GM12878 (cell line): ENCODE measurements at regions not wholly inside any gene's neighbourhood (a gene's known extent, or its start where the extent isn't known, plus 50 kb on each side); places are given as distances from the start of the nearest gene placed in this dataset.

Experiments used
- ATAC-seq: fragments of 200-7000 bp; cut with Tn5 transposase; 3 replicates; pipeline ENCODE4 v1.9.1; 2020; ENCODE audit warnings: mild to moderate bottlenecking, moderate library complexity
- BruUV-seq: library from RNA; stranded (reverse); fragments of 400-500 nt; replicated peaks from 2 replicates; lab custom pipeline; 2021; lab: Mats Ljungman, UMichigan
- CTCF ChIA-PET: fragments of 300-600 bp; sonication (Branson Sonifier 250); formaldehyde crosslinking; extraction: SDS; loops from one replicate; lab custom pipeline; 2021; ENCODE audit warnings: inconsistent platforms; lab: Yijun Ruan, JAX
- POLR2A ChIA-PET: fragments of 350-600 bp; formaldehyde crosslinking; extraction: SDS; loops from one replicate; lab custom pipeline; 2021; ENCODE audit warnings: inconsistent platforms; lab: Charles Lee
- RAD21 ChIA-PET: fragments of 300-600 bp; sonication (Branson Sonifier 250); formaldehyde crosslinking; loops from one replicate; lab custom pipeline; 2023; ENCODE audit warnings: antibody characterized with exemption; ENCODE audit not compliant: unreplicated experiment; lab: Charles Lee
- SMC1A ChIA-PET: fragments of 300-600 bp; sonication (Branson Sonifier 250); formaldehyde crosslinking; loops from one replicate; lab custom pipeline; 2023; ENCODE audit not compliant: unreplicated experiment, uncharacterized antibody; lab: Charles Lee
- DNase-seq: peaks from one replicate; pipeline ENCODE4 v3.0.0-alpha.2; 2011; ENCODE audit warnings: low read depth, low spot score
- FAIRE-seq: peaks from 3 replicates; lab custom pipeline; 2011; peaks lifted over from hg19 to GRCh38; lab: Jason Lieb, UNC
- H2AFZ ChIP-seq: 2 replicates; pipeline ENCODE4 v1.6.0; 2011; ENCODE audit warnings: low read depth, low read length, control low read depth; ENCODE audit not compliant: control insufficient read depth
- H3K27ac ChIP-seq: 2 replicates; pipeline ENCODE4 v1.5.1; 2011; ENCODE audit warnings: control low read depth; ENCODE audit not compliant: control insufficient read depth, insufficient read depth
- H3K27me3 ChIP-seq, 2 experiments: replicated peaks in 1 of 2; 2 replicates each; pipeline versions ENCODE4 v1.6.0 to v1.6.1; 2011; ENCODE audit warnings: low read length in 1 of 2; ENCODE audit not compliant: control insufficient read depth in 2 of 2, insufficient read depth in 2 of 2
- H3K36me3 ChIP-seq, 2 experiments: 2 replicates each; pipeline ENCODE4 v1.5.1; 2011; ENCODE audit warnings: low read length in 1 of 2; ENCODE audit not compliant: control insufficient read depth in 2 of 2, insufficient read depth in 2 of 2
- H3K4me1 ChIP-seq: 2 replicates; pipeline ENCODE4 v1.6.1; 2011; ENCODE audit warnings: mild to moderate bottlenecking, low read length, moderate library complexity, mixed read lengths; ENCODE audit not compliant: control insufficient read depth, insufficient read depth
- H3K4me2 ChIP-seq: 2 replicates; pipeline ENCODE4 v1.6.0; 2011; ENCODE audit warnings: control low read depth; ENCODE audit not compliant: control insufficient read depth, insufficient read depth
- H3K4me3 ChIP-seq: fragments of 200-600 bp; sonication (generic); 2 replicates; pipeline ENCODE4 v1.5.1; 2016
- H3K79me2 ChIP-seq: 2 replicates; pipeline ENCODE4 v1.6.0; 2011; ENCODE audit warnings: low read length; ENCODE audit not compliant: control insufficient read depth, insufficient read depth
- H3K9ac ChIP-seq: 2 replicates; pipeline ENCODE4 v1.8.0; 2011; ENCODE audit warnings: low read length, control low read depth, mixed read lengths; ENCODE audit not compliant: control insufficient read depth, insufficient read depth
- H3K9me3 ChIP-seq: replicated peaks from 3 replicates; pipeline ENCODE4 v1.5.1; 2011; ENCODE audit warnings: mild to moderate bottlenecking, low read length; ENCODE audit not compliant: control insufficient read depth, insufficient read depth
- H4K20me1 ChIP-seq: 2 replicates; pipeline ENCODE4 v1.6.0; 2011; ENCODE audit not compliant: control insufficient read depth, insufficient read depth
- BACH1 ChIP-seq: fragments of 450-650 bp; IDR thresholded peaks from 2 replicates; pipeline ENCODE4 v1.6.1; 2017; ENCODE audit warnings: mild to moderate bottlenecking, borderline replicate concordance
- EGR1 ChIP-seq, 2 experiments: IDR thresholded peaks; 1 replicate in 1 of 2; 2 replicates in 1 of 2; pipeline ENCODE4 v1.6.1; 2011 to 2012; ENCODE audit warnings: low read depth in 2 of 2, low read length in 2 of 2, borderline replicate concordance in 1 of 2, mild to moderate bottlenecking in 1 of 2, moderate library complexity in 1 of 2
- HDGF ChIP-seq: fragments of 450-650 bp; IDR thresholded peaks from 2 replicates; pipeline ENCODE4 v1.6.1; 2016; ENCODE audit warnings: antibody characterized with exemption
- KAT2A ChIP-seq: conservative IDR thresholded peaks from 2 replicates; pipeline ENCODE4 v1.6.1; 2011; ENCODE audit warnings: low read depth, low read length; ENCODE audit not compliant: control insufficient read depth
- LARP7 ChIP-seq: fragments of 450-650 bp; IDR thresholded peaks from 2 replicates; pipeline ENCODE4 v1.6.1; 2017; ENCODE audit warnings: mild to moderate bottlenecking
- SMARCA5 ChIP-seq: fragments of 450-650 bp; IDR thresholded peaks from 2 replicates; pipeline ENCODE4 v1.6.1; 2017; ENCODE audit warnings: mild to moderate bottlenecking
- TBL1XR1 ChIP-seq: IDR thresholded peaks from 2 replicates; pipeline ENCODE4 v1.6.1; 2012; ENCODE audit warnings: low read depth, low read length, improper control_type of control experiment
- TCF3 ChIP-seq: IDR thresholded peaks from 2 replicates; pipeline ENCODE4 v1.6.1; 2012; ENCODE audit warnings: low read depth, mild to moderate bottlenecking, low read length, borderline replicate concordance; ENCODE audit not compliant: insufficient read depth
- ZNF622 ChIP-seq: fragments of 450-650 bp; IDR thresholded peaks from 2 replicates; pipeline ENCODE4 v1.6.1; 2017; ENCODE audit warnings: mild to moderate bottlenecking, inconsistent platforms
- WGBS: methylation state at CpG from one replicate; pipeline ENCODE4 v1.1.6; 2016; ENCODE audit warnings: low lambda C conversion rate; ENCODE audit not compliant: insufficient replicate concordance, insufficient coverage; ENCODE audit errors: missing lambda C conversion rate; 5-methylcytosine and 5-hydroxymethylcytosine counted together
- in situ Hi-C: fragments of 300-500 bp; cut with MboI; formaldehyde crosslinking; loops from 9 replicates; pipeline ENCODE4 v1.14.3; 2018; ENCODE audit warnings: mixed read lengths
- intact Hi-C: fragments of 100-400 bp; cut with micrococcal nuclease; formaldehyde crosslinking; loops from one replicate; pipeline ENCODE4 v1.14.2; 2022; ENCODE audit not compliant: unreplicated experiment
- TF ChIP-seq, protein P1 (sequence below): fragments of 450-650 bp; IDR thresholded peaks from 2 replicates; pipeline ENCODE4 v1.6.1; 2017; ENCODE audit warnings: mild to moderate bottlenecking, moderate library complexity
- TF ChIP-seq, protein P2 (sequence below): IDR thresholded peaks from 2 replicates; pipeline ENCODE4 v1.6.1; 2012; ENCODE audit warnings: low read depth, low read length, improper control_type of control experiment
- TF ChIP-seq, protein P3 (sequence below): fragments of 450-650 bp; formaldehyde crosslinking; IDR thresholded peaks from 2 replicates; pipeline ENCODE4 v1.5.0; 2022; ENCODE audit warnings: mild to moderate bottlenecking, missing genetic modification characterization

DNA sequence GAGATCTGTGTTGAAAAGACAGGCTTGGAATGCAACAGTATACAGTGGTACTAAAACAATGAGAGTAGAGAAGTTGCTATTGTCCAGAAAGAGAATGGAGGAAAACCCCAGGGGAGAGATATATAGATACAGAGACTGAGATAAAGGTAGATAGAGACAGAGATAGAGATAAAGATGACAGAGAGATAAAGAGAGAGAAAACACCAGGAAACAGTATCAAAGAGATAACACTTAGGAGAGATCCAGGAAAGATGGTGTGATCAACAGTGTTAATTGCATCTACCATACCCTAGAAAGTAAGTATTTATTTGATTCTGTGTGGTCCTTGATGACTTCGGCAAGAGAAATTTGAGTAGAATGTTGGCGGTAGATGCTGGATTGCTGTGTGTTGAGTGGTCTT is 461.8 kb upstream of the RIOK2 start:
- H4K20me1 ChIP-seq: no peaks in the 10 kb centered on the region
- no TSS peak for BruUV-seq
- in situ Hi-C loops: no loop called here
- no peak overlapping the region for H3K27ac ChIP-seq
- no peaks in the 10 kb centered on the region; the same call in 2 of the 3 replicates for H3K9me3 ChIP-seq
- no peaks in the 10 kb centered on the region for H3K27me3 ChIP-seq
- FAIRE-seq: no peak
- no peak for DNase-seq
- no peak for ATAC-seq
- ChIA-PET CTCF (no interaction called here), SMC1A (no interaction called here), RAD21 (no interaction called here), POLR2A (no interaction called here)
- no peaks in the 10 kb centered on the region for H3K4me1 ChIP-seq
- no peaks in the 10 kb centered on the region for H3K36me3 ChIP-seq
- TF ChIP-seq, protein P1, sequence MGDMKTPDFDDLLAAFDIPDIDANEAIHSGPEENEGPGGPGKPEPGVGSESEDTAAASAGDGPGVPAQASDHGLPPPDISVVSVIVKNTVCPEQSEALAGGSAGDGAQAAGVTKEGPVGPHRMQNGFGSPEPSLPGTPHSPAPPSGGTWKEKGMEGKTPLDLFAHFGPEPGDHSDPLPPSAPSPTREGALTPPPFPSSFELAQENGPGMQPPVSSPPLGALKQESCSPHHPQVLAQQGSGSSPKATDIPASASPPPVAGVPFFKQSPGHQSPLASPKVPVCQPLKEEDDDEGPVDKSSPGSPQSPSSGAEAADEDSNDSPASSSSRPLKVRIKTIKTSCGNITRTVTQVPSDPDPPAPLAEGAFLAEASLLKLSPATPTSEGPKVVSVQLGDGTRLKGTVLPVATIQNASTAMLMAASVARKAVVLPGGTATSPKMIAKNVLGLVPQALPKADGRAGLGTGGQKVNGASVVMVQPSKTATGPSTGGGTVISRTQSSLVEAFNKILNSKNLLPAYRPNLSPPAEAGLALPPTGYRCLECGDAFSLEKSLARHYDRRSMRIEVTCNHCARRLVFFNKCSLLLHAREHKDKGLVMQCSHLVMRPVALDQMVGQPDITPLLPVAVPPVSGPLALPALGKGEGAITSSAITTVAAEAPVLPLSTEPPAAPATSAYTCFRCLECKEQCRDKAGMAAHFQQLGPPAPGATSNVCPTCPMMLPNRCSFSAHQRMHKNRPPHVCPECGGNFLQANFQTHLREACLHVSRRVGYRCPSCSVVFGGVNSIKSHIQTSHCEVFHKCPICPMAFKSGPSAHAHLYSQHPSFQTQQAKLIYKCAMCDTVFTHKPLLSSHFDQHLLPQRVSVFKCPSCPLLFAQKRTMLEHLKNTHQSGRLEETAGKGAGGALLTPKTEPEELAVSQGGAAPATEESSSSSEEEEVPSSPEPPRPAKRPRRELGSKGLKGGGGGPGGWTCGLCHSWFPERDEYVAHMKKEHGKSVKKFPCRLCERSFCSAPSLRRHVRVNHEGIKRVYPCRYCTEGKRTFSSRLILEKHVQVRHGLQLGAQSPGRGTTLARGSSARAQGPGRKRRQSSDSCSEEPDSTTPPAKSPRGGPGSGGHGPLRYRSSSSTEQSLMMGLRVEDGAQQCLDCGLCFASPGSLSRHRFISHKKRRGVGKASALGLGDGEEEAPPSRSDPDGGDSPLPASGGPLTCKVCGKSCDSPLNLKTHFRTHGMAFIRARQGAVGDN: no peak
- TF ChIP-seq, protein P2, sequence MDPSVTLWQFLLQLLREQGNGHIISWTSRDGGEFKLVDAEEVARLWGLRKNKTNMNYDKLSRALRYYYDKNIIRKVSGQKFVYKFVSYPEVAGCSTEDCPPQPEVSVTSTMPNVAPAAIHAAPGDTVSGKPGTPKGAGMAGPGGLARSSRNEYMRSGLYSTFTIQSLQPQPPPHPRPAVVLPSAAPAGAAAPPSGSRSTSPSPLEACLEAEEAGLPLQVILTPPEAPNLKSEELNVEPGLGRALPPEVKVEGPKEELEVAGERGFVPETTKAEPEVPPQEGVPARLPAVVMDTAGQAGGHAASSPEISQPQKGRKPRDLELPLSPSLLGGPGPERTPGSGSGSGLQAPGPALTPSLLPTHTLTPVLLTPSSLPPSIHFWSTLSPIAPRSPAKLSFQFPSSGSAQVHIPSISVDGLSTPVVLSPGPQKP: no peak
- TF ChIP-seq TBL1XR1 (no peak), ZNF622 (no peak), HDGF (no peak), TCF3 (no peak), BACH1 (no peak), KAT2A (no peak), LARP7 (no peak), EGR1 (IDR thresholded peaks at IDR 0.05; ENCODE audit: borderline replicate concordance in 1 of 2, low read depth in 2 of 2, low read length in 2 of 2) (no peak), SMARCA5 (no peak)
- TF ChIP-seq, protein P3, sequence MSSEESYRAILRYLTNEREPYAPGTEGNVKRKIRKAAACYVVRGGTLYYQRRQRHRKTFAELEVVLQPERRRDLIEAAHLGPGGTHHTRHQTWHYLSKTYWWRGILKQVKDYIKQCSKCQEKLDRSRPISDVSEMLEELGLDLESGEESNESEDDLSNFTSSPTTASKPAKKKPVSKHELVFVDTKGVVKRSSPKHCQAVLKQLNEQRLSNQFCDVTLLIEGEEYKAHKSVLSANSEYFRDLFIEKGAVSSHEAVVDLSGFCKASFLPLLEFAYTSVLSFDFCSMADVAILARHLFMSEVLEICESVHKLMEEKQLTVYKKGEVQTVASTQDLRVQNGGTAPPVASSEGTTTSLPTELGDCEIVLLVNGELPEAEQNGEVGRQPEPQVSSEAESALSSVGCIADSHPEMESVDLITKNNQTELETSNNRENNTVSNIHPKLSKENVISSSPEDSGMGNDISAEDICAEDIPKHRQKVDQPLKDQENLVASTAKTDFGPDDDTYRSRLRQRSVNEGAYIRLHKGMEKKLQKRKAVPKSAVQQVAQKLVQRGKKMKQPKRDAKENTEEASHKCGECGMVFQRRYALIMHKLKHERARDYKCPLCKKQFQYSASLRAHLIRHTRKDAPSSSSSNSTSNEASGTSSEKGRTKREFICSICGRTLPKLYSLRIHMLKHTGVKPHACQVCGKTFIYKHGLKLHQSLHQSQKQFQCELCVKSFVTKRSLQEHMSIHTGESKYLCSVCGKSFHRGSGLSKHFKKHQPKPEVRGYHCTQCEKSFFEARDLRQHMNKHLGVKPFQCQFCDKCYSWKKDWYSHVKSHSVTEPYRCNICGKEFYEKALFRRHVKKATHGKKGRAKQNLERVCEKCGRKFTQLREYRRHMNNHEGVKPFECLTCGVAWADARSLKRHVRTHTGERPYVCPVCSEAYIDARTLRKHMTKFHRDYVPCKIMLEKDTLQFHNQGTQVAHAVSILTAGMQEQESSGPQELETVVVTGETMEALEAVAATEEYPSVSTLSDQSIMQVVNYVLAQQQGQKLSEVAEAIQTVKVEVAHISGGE (CRISPR knock-in tag): no peak
- H3K4me2 ChIP-seq: no peak overlapping the region
- no peak overlapping the region for H3K9ac ChIP-seq
- intact Hi-C loops: no loop called here
- 67% methylated on average over 2 of the region's 2 CpGs for WGBS
- no peak overlapping the region for H3K4me3 ChIP-seq
- no peak overlapping the region for H2AFZ ChIP-seq
- no peaks in the 10 kb centered on the region for H3K79me2 ChIP-seq
